Pancreas (tissue), 10 donors: ENCODE measurements at regions not wholly inside any gene's neighbourhood (a gene's known extent, or its start where the extent isn't known, plus 50 kb on each side); places are given as distances from the start of the nearest gene placed in this dataset.

Source experiments
- ATAC-seq, 4 donors: fragments of 200-7000 bp; cut with Tn5 transposase; one replicate each; pipeline versions ENCODE4 v1.8.0 to v1.9.1; 2020; ENCODE audit warnings: mild to moderate bottlenecking in 4 of 4, moderate library complexity in 4 of 4
- DNase-seq, 6 donors: peaks; one replicate each; pipeline ENCODE4 v3.0.0-alpha.2; 2020
- FAIRE-seq: peaks from 2 replicates; lab custom pipeline; 2012; peaks lifted over from hg19 to GRCh38; lab: Jason Lieb, UNC
- H3K27ac ChIP-seq, 4 donors: fragments of 200-600 bp; sonication (generic); 1 replicate in 3 of 4; 2 replicates in 1 of 4; pipeline versions ENCODE4 v1.5.0 to v1.8.0; 2020
- H3K27me3 ChIP-seq, 4 donors: fragments of 200-600 bp; one replicate each; pipeline ENCODE4 v1.8.0; 2021
- H3K36me3 ChIP-seq, 3 donors: fragments of 200-600 bp; sonication (generic) in 1 of 3; one replicate each; pipeline versions ENCODE4 v1.5.0 to v1.8.0; 2020 to 2021
- H3K4me1 ChIP-seq, 3 donors: fragments of 200-600 bp; one replicate each; pipeline ENCODE4 v1.8.0; 2021
- H3K4me3 ChIP-seq, 4 donors: fragments of 200-600 bp; sonication (generic) in 2 of 4; one replicate each; pipeline versions ENCODE4 v1.5.0 to v1.8.0; 2020 to 2021
- H3K9me3 ChIP-seq, 4 donors: fragments of 200-600 bp; one replicate each; pipeline ENCODE4 v1.8.0; 2021
- CTCF ChIP-seq, 4 donors: fragments of 200-600 bp; sonication (generic) in 3 of 4; IDR thresholded peaks; one replicate each; pipeline versions ENCODE4 v1.5.0 to v1.8.0; 2021; ENCODE audit warnings: antibody characterized with exemption in 4 of 4
- WGBS, 2 donors: extraction: QIAGEN DNeasy Blood & Tissue Kit; methylation state at CpG; one replicate each; pipeline ENCODE4 v1.1.7; 2013; 5-methylcytosine and 5-hydroxymethylcytosine counted together
- intact Hi-C, 3 donors: fragments of 100-400 bp; cut with DNase I; formaldehyde crosslinking; loops; one replicate each; pipeline versions ENCODE4 v1.11.1 to v1.14.2; 2022
- donor health status: healthy with polysubstance abuse.
- donor health status: DM: no; HTN: no; CAD: no; lungs with moderate emphysema.
- donor health status: DM: no; HTN: no; CAD: no.
- donor health status: control.
- donor health status: control.
- donor health status: Bipolar disorder and iron deficiency.
- donor health status: DM: yes; HTN: yes; CAD: no.
- donor health status: DM: no; HTN: no; CAD: no.
- donor health status: DM: no; HTN: no; CAD: no.
- donor health status: DM: yes; HTN: yes; CAD: no.

DNA sequence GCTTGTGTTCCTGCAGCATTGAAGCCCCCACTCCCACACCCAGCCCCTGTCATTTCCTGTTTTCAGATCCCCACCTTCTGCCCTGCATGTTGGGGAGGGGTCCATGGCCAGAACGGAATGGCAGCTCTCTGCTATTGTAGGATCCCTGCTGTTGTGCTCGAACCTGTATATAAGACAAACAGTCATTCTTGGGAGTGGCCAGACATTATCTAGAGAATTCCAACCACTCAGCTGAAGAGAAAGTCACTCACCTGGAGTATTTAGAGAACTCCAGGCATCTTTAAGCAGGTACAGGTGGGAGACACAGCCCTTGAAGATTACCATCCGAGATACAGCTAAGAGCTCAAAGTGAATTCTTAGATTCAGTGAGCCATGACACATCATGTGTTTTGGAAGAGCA, 96.1 kb downstream of the C9orf152 start:
- 49 to 60% methylated on average over 3 of the region's 3 CpGs for WGBS, 2 donors
- no peak for ATAC-seq
- DNase-seq = no peak
- FAIRE-seq = no peak
- H3K9me3 ChIP-seq = no peaks in the 10 kb centered on the region
- no peaks in the 10 kb centered on the region for H3K4me1 ChIP-seq
- H3K4me3 ChIP-seq = no peak overlapping the region
- H3K27ac ChIP-seq = no peak overlapping the region
- H3K36me3 ChIP-seq = no peaks in the 10 kb centered on the region
- TF ChIP-seq CTCF (IDR thresholded peaks at IDR 0.05) = no peak
- intact Hi-C loops = no loop called here
- H3K27me3 ChIP-seq = no peaks in the 10 kb centered on the region

GRCh38 chr9:110112792-110113191, 95.2 kb downstream of the C9orf152 start:
- intact Hi-C loops = no loop called here
- DNase-seq (no peak), FAIRE-seq (no peak), ATAC-seq (no peak)
- no peak for TF ChIP-seq CTCF (IDR thresholded peaks at IDR 0.05)
- 90 to 91% methylated on average over 4 of the region's 4 CpGs for WGBS, 2 donors
- no peaks in the 10 kb centered on the region for H3K4me1 ChIP-seq
- no peaks in the 10 kb centered on the region for H3K9me3 ChIP-seq
- H3K27ac ChIP-seq = no peak overlapping the region
- H3K27me3 ChIP-seq = no peaks in the 10 kb centered on the region
- H3K36me3 ChIP-seq = no peaks in the 10 kb centered on the region
- H3K4me3 ChIP-seq = no peak overlapping the region

GRCh38 chr9:110114086-110114858, 93.7 kb downstream of the C9orf152 start:
- intact Hi-C loops = no loop called here
- no peaks in the 10 kb centered on the region for H3K27me3 ChIP-seq
- 67 to 69% methylated on average over 10 of the region's 10 CpGs for WGBS, 2 donors
- DNase-seq = no peak
- FAIRE-seq = no peak
- no peak overlapping the region for H3K4me3 ChIP-seq
- no peaks in the 10 kb centered on the region for H3K36me3 ChIP-seq
- H3K4me1 ChIP-seq = no peaks in the 10 kb centered on the region
- ATAC-seq = no peak
- no peak for TF ChIP-seq CTCF (IDR thresholded peaks at IDR 0.05)
- no peaks in the 10 kb centered on the region for H3K9me3 ChIP-seq
- H3K27ac ChIP-seq = no peak overlapping the region

DNA sequence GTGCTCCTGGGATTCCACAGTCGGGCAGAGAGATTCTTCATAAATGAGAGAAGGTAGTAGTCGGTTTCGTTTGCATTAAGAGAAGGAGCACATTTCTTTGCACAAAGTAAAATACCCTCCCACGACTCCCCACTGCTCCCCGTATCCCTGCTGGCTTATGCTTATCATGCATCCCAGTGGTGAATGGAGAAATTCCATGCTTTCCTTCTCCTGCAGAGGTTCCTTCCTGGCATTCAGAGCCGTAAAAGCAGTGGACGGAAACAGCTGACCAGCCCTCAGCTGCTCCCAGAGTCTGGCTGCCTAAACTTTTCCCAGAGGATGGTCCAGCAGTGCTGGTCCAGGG, 93.1 kb downstream of the C9orf152 start:
- WGBS, 2 donors = 42 to 44% methylated on average over 7 of the region's 7 CpGs
- no peak for DNase-seq
- Histone ChIP-seq H3K9me3 (no peaks in the 10 kb centered on the region), H3K36me3 (no peaks in the 10 kb centered on the region), H3K4me1 (no peaks in the 10 kb centered on the region), H3K27ac (no peak overlapping the region), H3K27me3 (no peaks in the 10 kb centered on the region), H3K4me3 (no peak overlapping the region)
- no peak for FAIRE-seq
- TF ChIP-seq CTCF (IDR thresholded peaks at IDR 0.05) = no peak
- intact Hi-C loops = no loop called here
- peak in 1 of 4 donors; percentile 35 for ATAC-seq

DNA sequence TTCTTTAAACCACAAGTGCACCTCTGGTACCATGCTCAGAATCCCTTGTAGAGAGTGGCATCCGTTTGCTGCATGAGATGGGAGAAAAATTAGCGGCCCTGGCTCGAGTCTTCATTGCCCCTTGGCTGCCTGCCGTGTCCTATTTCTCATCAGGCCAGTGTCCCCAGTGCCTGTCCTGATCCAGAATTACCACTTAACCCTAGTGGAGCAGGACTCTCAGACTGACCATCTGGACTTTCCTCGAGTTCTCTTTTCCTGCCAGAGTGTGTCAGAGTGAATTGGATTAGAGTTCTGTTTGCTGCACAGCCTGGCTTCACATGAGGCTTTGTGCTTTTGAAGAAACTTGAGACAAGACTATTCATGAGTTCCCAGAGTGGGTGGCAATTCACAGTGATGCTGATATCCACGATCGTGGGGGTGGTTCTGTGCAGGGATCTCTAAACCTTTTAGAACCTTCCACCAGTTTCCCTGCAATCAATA, 92.6 kb downstream of the C9orf152 start:
- no peak for TF ChIP-seq CTCF (IDR thresholded peaks at IDR 0.05)
- FAIRE-seq (no peak), DNase-seq (no peak), ATAC-seq (peak in 3 of 4 donors; percentile 27 to 64 (median 34))
- Histone ChIP-seq H3K4me1 (no peaks in the 10 kb centered on the region), H3K36me3 (no peaks in the 10 kb centered on the region), H3K9me3 (no peaks in the 10 kb centered on the region), H3K4me3 (no peak overlapping the region), H3K27ac (no peak overlapping the region), H3K27me3 (no peaks in the 10 kb centered on the region)
- WGBS, 2 donors = 51 to 55% methylated on average over 7 of the region's 7 CpGs
- intact Hi-C loops = no loop called here
